GM21786 (cell line): ENCODE measurements at regions not wholly inside any gene's neighbourhood (a gene's known extent, or its start where the extent isn't known, plus 50 kb on each side); places are given as distances from the start of the nearest gene placed in this dataset.

Experiments
- ATAC-seq: cut with Tn5 transposase; IDR thresholded peaks from one replicate; pipeline ENCODE4 v1.9.1; 2021; ENCODE audit not compliant: unreplicated experiment

- ATAC-seq = no peak
Observed at GRCh38 chr5:158378931-158379330, 520.0 kb upstream of the CLINT1 start.

GRCh38 chr5:158376679-158377078, 517.7 kb upstream of the CLINT1 start:
- no peak for ATAC-seq

GRCh38 chr5:158375531-158375930, 516.6 kb upstream of the CLINT1 start:
- no peak for ATAC-seq

GRCh38 chr5:158373608-158374395, 514.9 kb upstream of the CLINT1 start:
- no peak for ATAC-seq

GRCh38 chr5:158369241-158369640, 510.3 kb upstream of the CLINT1 start:
- no peak for ATAC-seq

- no peak for ATAC-seq
Observed at GRCh38 chr5:158368686-158369085, 509.7 kb upstream of the CLINT1 start.

- ATAC-seq = no peak
Observed at GRCh38 chr5:158364367-158364766, 505.4 kb upstream of the CLINT1 start.

- ATAC-seq = no peak
Observed at GRCh38 chr5:158354958-158355357, 496.0 kb upstream of the CLINT1 start.

- no peak for ATAC-seq
Observed at GRCh38 chr5:158351485-158352125, 492.7 kb upstream of the CLINT1 start.

GRCh38 chr5:158349987-158350386, 491.0 kb upstream of the CLINT1 start:
- no peak for ATAC-seq

GRCh38 chr5:158344376-158344775, 485.4 kb upstream of the CLINT1 start:
- ATAC-seq = no peak

GRCh38 chr5:158340608-158341007, 481.7 kb upstream of the CLINT1 start:
- no peak for ATAC-seq

- ATAC-seq = no peak
Observed at GRCh38 chr5:158326256-158326655, 467.3 kb upstream of the CLINT1 start.

GRCh38 chr5:158324236-158324635, 465.3 kb upstream of the CLINT1 start:
- ATAC-seq = no peak

GRCh38 chr5:158322620-158323019, 463.7 kb upstream of the CLINT1 start:
- ATAC-seq = no peak

- no peak for ATAC-seq
Observed at GRCh38 chr5:158320934-158321333, 462.0 kb upstream of the CLINT1 start.

GRCh38 chr5:158320178-158320674, 461.3 kb upstream of the CLINT1 start:
- ATAC-seq = no peak

GRCh38 chr5:158317507-158317906, 458.6 kb upstream of the CLINT1 start:
- no peak for ATAC-seq

GRCh38 chr5:158313733-158314464, 455.0 kb upstream of the CLINT1 start:
- no peak for ATAC-seq

- ATAC-seq = no peak
Observed at GRCh38 chr5:158313027-158313732, 454.2 kb upstream of the CLINT1 start.
